Stimulated activated naive B cell treated with anti-CD40 and anti-IgM and Interleukin-4, amounts not matched to agents 10 μg/mL and 1 μg/mL and 100 μg/mL, for 72 hours (primary cell): ENCODE measurements at regions not wholly inside any gene's neighbourhood (a gene's known extent, or its start where the extent isn't known, plus 50 kb on each side); places are given as distances from the start of the nearest gene placed in this dataset.

Experiments used
- ATAC-seq, 2 donors: fragments of 150-1000 bp; cut with Tn5 transposase; replicated peaks; 2 replicates each; pipeline ENCODE4 v1.10.0; 2021; ENCODE audit warnings: moderate library complexity in 1 of 2
- DNase-seq: peaks from one replicate; pipeline ENCODE4 v3.0.0; 2021
- H3K27ac Mint-ChIP-seq: one replicate; pipeline ENCODE4 v1.8.0; 2022; ENCODE audit warnings: mild to moderate bottlenecking, mixed read lengths
- H3K27me3 Mint-ChIP-seq, 2 donors: one replicate each; pipeline ENCODE4 v1.8.0; 2022; ENCODE audit warnings: mixed read lengths in 2 of 2
- H3K36me3 Mint-ChIP-seq, 2 donors: one replicate each; pipeline ENCODE4 v1.8.0; 2022; ENCODE audit warnings: mixed read lengths in 2 of 2, mild to moderate bottlenecking in 1 of 2
- H3K4me1 Mint-ChIP-seq, 2 donors: one replicate each; pipeline ENCODE4 v1.8.0; 2022; ENCODE audit warnings: mixed read lengths in 2 of 2, mild to moderate bottlenecking in 1 of 2
- H3K4me3 Mint-ChIP-seq, 2 donors: one replicate each; pipeline ENCODE4 v1.8.0; 2022; ENCODE audit warnings: mild to moderate bottlenecking in 2 of 2, mixed read lengths in 2 of 2, moderate library complexity in 1 of 2
- H3K9me3 Mint-ChIP-seq, 2 donors: one replicate each; pipeline ENCODE4 v1.8.0; 2022; ENCODE audit warnings: mixed read lengths in 2 of 2, mild to moderate bottlenecking in 1 of 2

GRCh38 chr20:40354880-40355279 lies 334.2 kb downstream of the MAFB start:
- Mint-ChIP-seq H3K27ac (no peak overlapping the region), H3K4me1 (no peaks in the 10 kb centered on the region), H3K36me3 (no peaks in the 10 kb centered on the region), H3K9me3 (peaks cover 0 to 3% of the 10 kb centered on the region in 2 donors), H3K27me3 (peaks cover 0 to 5% of the 10 kb centered on the region in 2 donors), H3K4me3 (no peak overlapping the region)
- no peak for DNase-seq
- ATAC-seq = no peak

- Mint-ChIP-seq H3K27me3 (peaks cover 0 to 4% of the 10 kb centered on the region in 2 donors), H3K4me3 (no peak overlapping the region), H3K36me3 (peaks cover 0 to 4% of the 10 kb centered on the region in 2 donors), H3K27ac (no peak overlapping the region), H3K4me1 (no peaks in the 10 kb centered on the region), H3K9me3 (peaks cover 17 to 33% of the 10 kb centered on the region in 2 donors)
- no peak for ATAC-seq
- no peak for DNase-seq
Measured at GRCh38 chr20:40343390-40343789, 345.6 kb downstream of the MAFB start.

GRCh38 chr20:40341561-40341960 lies 347.5 kb downstream of the MAFB start:
- Mint-ChIP-seq H3K4me3 (no peak overlapping the region), H3K27me3 (peaks cover 0 to 9% of the 10 kb centered on the region in 2 donors), H3K36me3 (peaks cover 0 to 4% of the 10 kb centered on the region in 2 donors), H3K9me3 (peaks cover 16 to 28% of the 10 kb centered on the region in 2 donors), H3K27ac (no peak overlapping the region), H3K4me1 (no peaks in the 10 kb centered on the region)
- ATAC-seq = no peak
- no peak for DNase-seq

- no peak for ATAC-seq
- Mint-ChIP-seq H3K4me1 (no peaks in the 10 kb centered on the region), H3K27ac (no peak overlapping the region), H3K4me3 (no peak overlapping the region), H3K9me3 (peaks cover 9 to 21% of the 10 kb centered on the region in 2 donors), H3K27me3 (peaks cover 4 to 9% of the 10 kb centered on the region in 2 donors), H3K36me3 (peaks cover 0 to 4% of the 10 kb centered on the region in 2 donors)
- no peak for DNase-seq
Measured at GRCh38 chr20:40339661-40340449, 349.2 kb downstream of the MAFB start.

- DNase-seq (no peak), ATAC-seq (no peak)
- Mint-ChIP-seq H3K4me3 (no peak overlapping the region), H3K9me3 (peaks cover 0 to 4% of the 10 kb centered on the region in 2 donors), H3K4me1 (no peaks in the 10 kb centered on the region), H3K27ac (no peak overlapping the region), H3K36me3 (no peaks in the 10 kb centered on the region), H3K27me3 (peaks cover 14 to 20% of the 10 kb centered on the region in 2 donors)
Measured at GRCh38 chr20:40336533-40336932, 352.5 kb downstream of the MAFB start.

- Mint-ChIP-seq H3K4me1 (no peaks in the 10 kb centered on the region), H3K9me3 (peaks cover 0 to 4% of the 10 kb centered on the region in 2 donors), H3K27me3 (peaks cover 14 to 20% of the 10 kb centered on the region in 2 donors), H3K27ac (no peak overlapping the region), H3K4me3 (no peak overlapping the region), H3K36me3 (no peaks in the 10 kb centered on the region)
- DNase-seq (no peak), ATAC-seq (no peak)
Measured at GRCh38 chr20:40335901-40336351, 353.1 kb downstream of the MAFB start.

GRCh38 chr20:40335437-40335836 lies 353.6 kb downstream of the MAFB start:
- Mint-ChIP-seq H3K27ac (no peak overlapping the region), H3K36me3 (no peaks in the 10 kb centered on the region), H3K4me3 (no peak overlapping the region), H3K9me3 (peaks cover 0 to 4% of the 10 kb centered on the region in 2 donors), H3K27me3 (peaks cover 14 to 20% of the 10 kb centered on the region in 2 donors), H3K4me1 (no peaks in the 10 kb centered on the region)
- no peak for DNase-seq
- ATAC-seq = no peak

- ATAC-seq = no peak
- Mint-ChIP-seq H3K36me3 (no peaks in the 10 kb centered on the region), H3K27me3 (peaks cover 15 to 16% of the 10 kb centered on the region in 2 donors), H3K4me1 (no peaks in the 10 kb centered on the region), H3K4me3 (no peak overlapping the region), H3K9me3 (no peaks in the 10 kb centered on the region), H3K27ac (no peak overlapping the region)
- DNase-seq = no peak
Measured at GRCh38 chr20:40333591-40333990, 355.4 kb downstream of the MAFB start.

GRCh38 chr20:40331807-40332560 lies 357.1 kb downstream of the MAFB start:
- Mint-ChIP-seq H3K27me3 (peaks cover 11 to 25% of the 10 kb centered on the region in 2 donors), H3K27ac (no peak overlapping the region), H3K4me1 (no peaks in the 10 kb centered on the region), H3K4me3 (no peak overlapping the region), H3K36me3 (no peaks in the 10 kb centered on the region), H3K9me3 (no peaks in the 10 kb centered on the region)
- ATAC-seq (no peak), DNase-seq (no peak)

GRCh38 chr20:40331249-40331648 lies 357.8 kb downstream of the MAFB start:
- ATAC-seq = no peak
- Mint-ChIP-seq H3K4me3 (no peak overlapping the region), H3K36me3 (no peaks in the 10 kb centered on the region), H3K27me3 (peaks cover 11 to 25% of the 10 kb centered on the region in 2 donors), H3K4me1 (no peaks in the 10 kb centered on the region), H3K27ac (no peak overlapping the region), H3K9me3 (no peaks in the 10 kb centered on the region)
- no peak for DNase-seq

GRCh38 chr20:40329321-40329720 lies 359.7 kb downstream of the MAFB start:
- Mint-ChIP-seq H3K36me3 (no peaks in the 10 kb centered on the region), H3K9me3 (no peaks in the 10 kb centered on the region), H3K27me3 (peaks cover 11 to 17% of the 10 kb centered on the region in 2 donors), H3K4me3 (no peak overlapping the region), H3K27ac (no peak overlapping the region), H3K4me1 (no peaks in the 10 kb centered on the region)
- DNase-seq (no peak), ATAC-seq (no peak)

- ATAC-seq (no peak), DNase-seq (no peak)
- Mint-ChIP-seq H3K27me3 (peaks cover 0 to 11% of the 10 kb centered on the region in 2 donors), H3K4me3 (no peak overlapping the region), H3K9me3 (peaks cover 0 to under 1% of the 10 kb centered on the region in 2 donors), H3K4me1 (no peaks in the 10 kb centered on the region), H3K27ac (no peak overlapping the region), H3K36me3 (no peaks in the 10 kb centered on the region)
Measured at GRCh38 chr20:40326784-40327183, 362.3 kb downstream of the MAFB start.

- no peak for ATAC-seq
- Mint-ChIP-seq H3K36me3 (no peaks in the 10 kb centered on the region), H3K4me1 (no peaks in the 10 kb centered on the region), H3K27ac (no peak overlapping the region), H3K27me3 (peaks cover 0 to 11% of the 10 kb centered on the region in 2 donors), H3K9me3 (peaks cover 0 to 2% of the 10 kb centered on the region in 2 donors), H3K4me3 (no peak overlapping the region)
- DNase-seq = no peak
Measured at GRCh38 chr20:40325006-40325568, 363.9 kb downstream of the MAFB start.

- Mint-ChIP-seq H3K27me3 (peaks cover 0 to 7% of the 10 kb centered on the region in 2 donors), H3K4me1 (no peaks in the 10 kb centered on the region), H3K9me3 (peaks cover 0 to 3% of the 10 kb centered on the region in 2 donors), H3K36me3 (no peaks in the 10 kb centered on the region), H3K4me3 (no peak overlapping the region), H3K27ac (no peak overlapping the region)
- ATAC-seq = no peak
- no peak for DNase-seq
Measured at GRCh38 chr20:40323361-40323794, 365.7 kb downstream of the MAFB start.
